PC-3 (cell line): ENCODE measurements at regions not wholly inside any gene's neighbourhood (a gene's known extent, or its start where the extent isn't known, plus 50 kb on each side); places are given as distances from the start of the nearest gene placed in this dataset.

Experiments used
- ATAC-seq: fragments of 200-7000 bp; cut with Tn5 transposase; 2 replicates; pipeline ENCODE4 v1.9.1; 2020; ENCODE audit warnings: mild to moderate bottlenecking, moderate library complexity
- BruUV-seq: library from RNA; stranded (reverse); fragments of 400-500 nt; replicated peaks from 2 replicates; lab custom pipeline; 2021; lab: Mats Ljungman, UMichigan
- CTCF ChIA-PET: fragments of 300-600 bp; sonication (Branson Sonifier 250); formaldehyde crosslinking; loops from one replicate; lab custom pipeline; 2022; ENCODE audit warnings: antibody characterized with exemption; lab: Charles Lee
- POLR2A ChIA-PET: fragments of 300-600 bp; sonication (Branson Sonifier 250); formaldehyde crosslinking; loops from one replicate; lab custom pipeline; 2022; ENCODE audit warnings: antibody characterized with exemption; ENCODE audit not compliant: unreplicated experiment; lab: Charles Lee
- DNase-seq: peaks from one replicate; pipeline ENCODE4 v3.0.0-alpha.2; 2015
- H2AFZ ChIP-seq: fragments of 300-600 bp; sonication (generic); 2 replicates; pipeline ENCODE4 v1.6.0; 2016; ENCODE audit warnings: antibody characterized with exemption, low read length
- H3F3A ChIP-seq: fragments of 300-600 bp; sonication (generic); one replicate; pipeline ENCODE4 v1.6.0; 2017; ENCODE audit warnings: antibody characterized with exemption, low read length, control low read depth, mild to moderate bottlenecking; ENCODE audit not compliant: unreplicated experiment
- H3K27ac ChIP-seq: fragments of 300-600 bp; sonication (generic); 2 replicates; pipeline ENCODE4 v1.5.1; 2016; ENCODE audit warnings: mild to moderate bottlenecking, low read length
- H3K27me3 ChIP-seq: fragments of 300-600 bp; sonication (generic); 2 replicates; pipeline ENCODE4 v1.6.1; 2016; ENCODE audit warnings: low read length, mixed read lengths
- H3K36me3 ChIP-seq: fragments of 300-600 bp; sonication (generic); 2 replicates; pipeline ENCODE4 v1.6.1; 2016; ENCODE audit warnings: low read depth, mixed run types, low read length, mixed read lengths
- H3K4me1 ChIP-seq: fragments of 300-600 bp; sonication (generic); 2 replicates; pipeline ENCODE4 v1.5.1; 2016; ENCODE audit warnings: low read length; ENCODE audit not compliant: insufficient read depth
- H3K4me2 ChIP-seq: fragments of 300-600 bp; sonication (generic); 2 replicates; pipeline ENCODE4 v1.6.0; 2016; ENCODE audit warnings: low read length
- H3K4me3 ChIP-seq: fragments of 300-600 bp; sonication (generic); 2 replicates; pipeline ENCODE4 v1.5.1; 2016; ENCODE audit warnings: mild to moderate bottlenecking, low read length, mixed read lengths
- H3K79me2 ChIP-seq: fragments of 300-600 bp; sonication (generic); 2 replicates; pipeline ENCODE4 v1.6.1; 2017; ENCODE audit warnings: low read length, mixed read lengths
- H3K9ac ChIP-seq: fragments of 300-600 bp; sonication (generic); 2 replicates; pipeline ENCODE4 v1.6.0; 2016; ENCODE audit warnings: mild to moderate bottlenecking, low read length
- H3K9me2 ChIP-seq: fragments of 300-600 bp; sonication (generic); replicated peaks from 2 replicates; pipeline ENCODE4 v1.6.1; 2016; ENCODE audit warnings: mixed run types, low read length, mixed read lengths
- H3K9me3 ChIP-seq: fragments of 300-600 bp; sonication (generic); 2 replicates; pipeline ENCODE4 v1.6.1; 2016; ENCODE audit warnings: low read length, mixed read lengths
- H4K20me1 ChIP-seq: fragments of 300-600 bp; sonication (generic); 2 replicates; pipeline ENCODE4 v1.6.1; 2016; ENCODE audit warnings: low read length, mixed read lengths
- CTCF ChIP-seq: fragments of 300-600 bp; sonication (generic); conservative IDR thresholded peaks from 2 replicates; pipeline ENCODE4 v1.5.1; 2017; ENCODE audit warnings: antibody characterized with exemption, low read depth, mild to moderate bottlenecking, low read length
- EZH2 ChIP-seq: fragments of 300-600 bp; sonication (generic); IDR thresholded peaks from one replicate; pipeline ENCODE4 v1.6.1; 2017; ENCODE audit warnings: antibody characterized with exemption, mild to moderate bottlenecking, low read length; ENCODE audit not compliant: unreplicated experiment
- EZH2phosphoT487 ChIP-seq: fragments of 300-600 bp; sonication (generic); IDR thresholded peaks from 2 replicates; pipeline ENCODE4 v1.6.1; 2018; ENCODE audit warnings: mild to moderate bottlenecking, antibody characterized with exemption, low read length, borderline replicate concordance
- intact Hi-C: fragments of 100-400 bp; cut with micrococcal nuclease; formaldehyde crosslinking; loops from 2 replicates; pipeline ENCODE4 v1.9.0; 2023

GRCh38 chr3:182045736-182046135 lies 334.0 kb downstream of the SOX2 start:
- intact Hi-C loops: no loop called here
- no peak for ATAC-seq
- Histone ChIP-seq H2AFZ (no peak overlapping the region), H4K20me1 (no peaks in the 10 kb centered on the region), H3K4me3 (no peak overlapping the region), H3K9me3 (no peaks in the 10 kb centered on the region), H3K4me2 (no peak overlapping the region), H3K27ac (no peak overlapping the region), H3F3A (no peaks in the 10 kb centered on the region), H3K36me3 (no peaks in the 10 kb centered on the region), H3K9me2 (no peaks in the 10 kb centered on the region), H3K4me1 (no peaks in the 10 kb centered on the region), H3K79me2 (no peaks in the 10 kb centered on the region), H3K9ac (no peak overlapping the region), H3K27me3 (no peaks in the 10 kb centered on the region; the same call in 1 of the 2 replicates)
- no peak for TF ChIP-seq EZH2phosphoT487
- no peak for TF ChIP-seq EZH2
- no peak for TF ChIP-seq CTCF
- ChIA-PET POLR2A (no interaction called here), CTCF (no interaction called here)
- BruUV-seq: no TSS peak
- no peak for DNase-seq

- no peak overlapping the region for H3K27ac ChIP-seq
- H3F3A ChIP-seq: no peaks in the 10 kb centered on the region
- H3K36me3 ChIP-seq: no peaks in the 10 kb centered on the region
- H3K9me3 ChIP-seq: no peaks in the 10 kb centered on the region
- POLR2A ChIA-PET: no interaction called here
- peaks cover under 1% of the 10 kb centered on the region for H3K27me3 ChIP-seq
- no peaks in the 10 kb centered on the region for H3K79me2 ChIP-seq
- no peak overlapping the region for H2AFZ ChIP-seq
- no peak for ATAC-seq
- H3K9me2 ChIP-seq: no peaks in the 10 kb centered on the region
- H4K20me1 ChIP-seq: no peaks in the 10 kb centered on the region
- no peak overlapping the region for H3K4me2 ChIP-seq
- intact Hi-C loops: no loop called here
- no peaks in the 10 kb centered on the region for H3K4me1 ChIP-seq
- H3K4me3 ChIP-seq: no peak overlapping the region
- no peak overlapping the region for H3K9ac ChIP-seq
- DNase-seq: no peak
- CTCF ChIA-PET: no interaction called here
- BruUV-seq: no TSS peak
- TF ChIP-seq EZH2: no peak
- TF ChIP-seq CTCF: no peak
- TF ChIP-seq EZH2phosphoT487: no peak
Measured at GRCh38 chr3:182046166-182046764, 334.5 kb downstream of the SOX2 start.

GRCh38 chr3:182050932-182051331 lies 339.2 kb downstream of the SOX2 start:
- DNase-seq (no peak), ATAC-seq (no peak)
- H3K9me2 ChIP-seq: no peaks in the 10 kb centered on the region
- H3K27ac ChIP-seq: no peak overlapping the region
- no peaks in the 10 kb centered on the region for H3K9me3 ChIP-seq
- no peak overlapping the region for H3K9ac ChIP-seq
- peaks cover 26% of the 10 kb centered on the region for H3K27me3 ChIP-seq
- intact Hi-C loops: no loop called here
- H4K20me1 ChIP-seq: no peaks in the 10 kb centered on the region
- no peaks in the 10 kb centered on the region for H3K4me1 ChIP-seq
- H3K36me3 ChIP-seq: no peaks in the 10 kb centered on the region
- BruUV-seq: no TSS peak
- H3F3A ChIP-seq: no peaks in the 10 kb centered on the region
- no peak overlapping the region for H2AFZ ChIP-seq
- ChIA-PET CTCF (no interaction called here), POLR2A (no interaction called here)
- H3K4me3 ChIP-seq: no peak overlapping the region
- TF ChIP-seq EZH2 (no peak), EZH2phosphoT487 (no peak), CTCF (no peak)
- H3K79me2 ChIP-seq: no peaks in the 10 kb centered on the region
- no peak overlapping the region for H3K4me2 ChIP-seq
